Smooth muscle cell (in vitro differentiated cells): ENCODE measurements at regions not wholly inside any gene's neighbourhood (a gene's known extent, or its start where the extent isn't known, plus 50 kb on each side); places are given as distances from the start of the nearest gene placed in this dataset.

Source experiments
- DNase-seq: peaks from one replicate; lab custom pipeline; 2025; ENCODE audit not compliant: unreplicated experiment; lab: John Stamatoyannopoulos, UW
- H2AFZ ChIP-seq: fragments of 200-600 bp; sonication (generic); 2 replicates; pipeline ENCODE4 v1.6.0; 2016; ENCODE audit warnings: antibody characterized with exemption, low read depth, mild to moderate bottlenecking
- H3F3A ChIP-seq: fragments of 200-600 bp; sonication (generic); 2 replicates; pipeline ENCODE4 v1.6.0; 2017; ENCODE audit warnings: antibody characterized with exemption, low read depth
- H3K27ac ChIP-seq: fragments of 200-600 bp; sonication (generic); 2 replicates; pipeline ENCODE4 v1.5.1; 2016; ENCODE audit warnings: low read depth, mild to moderate bottlenecking
- H3K27me3 ChIP-seq: fragments of 200-600 bp; sonication (generic); 2 replicates; pipeline ENCODE4 v1.6.1; 2016; ENCODE audit warnings: low read depth, mild to moderate bottlenecking
- H3K36me3 ChIP-seq: fragments of 200-600 bp; sonication (generic); 2 replicates; pipeline ENCODE4 v1.5.1; 2016; ENCODE audit warnings: low read depth
- H3K4me1 ChIP-seq: fragments of 200-600 bp; sonication (generic); 2 replicates; pipeline ENCODE4 v1.5.1; 2016; ENCODE audit warnings: low read depth
- H3K4me2 ChIP-seq: fragments of 200-600 bp; sonication (generic); 2 replicates; pipeline ENCODE4 v1.6.0; 2016; ENCODE audit warnings: mild to moderate bottlenecking
- H3K4me3 ChIP-seq: fragments of 200-600 bp; sonication (generic); 2 replicates; pipeline ENCODE4 v1.5.1; 2016; ENCODE audit warnings: mild to moderate bottlenecking
- H3K79me2 ChIP-seq: fragments of 200-600 bp; sonication (generic); 2 replicates; pipeline ENCODE4 v1.6.0; 2016; ENCODE audit warnings: low read depth, mild to moderate bottlenecking
- H3K9ac ChIP-seq: fragments of 200-600 bp; sonication (generic); 2 replicates; pipeline ENCODE4 v1.6.0; 2016; ENCODE audit warnings: low read depth
- H3K9me3 ChIP-seq: fragments of 200-600 bp; sonication (generic); replicated peaks from 2 replicates; pipeline ENCODE4 v1.5.1; 2016; ENCODE audit warnings: low read depth
- H4K20me1 ChIP-seq: fragments of 200-600 bp; sonication (generic); 2 replicates; pipeline ENCODE4 v1.6.0; 2016; ENCODE audit warnings: low read depth
- WGBS: methylation state at CpG from one replicate; pipeline ENCODE4 v1.1.7; 2016; ENCODE audit warnings: low lambda C conversion rate; 5-methylcytosine and 5-hydroxymethylcytosine counted together
- TF ChIP-seq, protein P1 (sequence below): fragments of 200-600 bp; sonication (generic); IDR thresholded peaks from 2 replicates; pipeline ENCODE4 v1.5.1; 2017; ENCODE audit warnings: borderline replicate concordance, mild to moderate bottlenecking, antibody characterized with exemption; ENCODE audit not compliant: insufficient read depth, poor library complexity, severe bottlenecking

- Histone ChIP-seq H3K36me3 (no peaks in the 10 kb centered on the region), H3K27me3 (no peaks in the 10 kb centered on the region), H2AFZ (no peak overlapping the region), H3K79me2 (no peaks in the 10 kb centered on the region), H3K4me1 (no peaks in the 10 kb centered on the region), H3K4me2 (no peak overlapping the region), H3K9ac (no peak overlapping the region), H3K4me3 (no peak overlapping the region), H4K20me1 (no peaks in the 10 kb centered on the region), H3F3A (no peaks in the 10 kb centered on the region), H3K9me3 (no peaks in the 10 kb centered on the region), H3K27ac (no peak overlapping the region)
- WGBS: 88% methylated on average over 2 of the region's 2 CpGs
- no peak for DNase-seq
- TF ChIP-seq, protein P1, sequence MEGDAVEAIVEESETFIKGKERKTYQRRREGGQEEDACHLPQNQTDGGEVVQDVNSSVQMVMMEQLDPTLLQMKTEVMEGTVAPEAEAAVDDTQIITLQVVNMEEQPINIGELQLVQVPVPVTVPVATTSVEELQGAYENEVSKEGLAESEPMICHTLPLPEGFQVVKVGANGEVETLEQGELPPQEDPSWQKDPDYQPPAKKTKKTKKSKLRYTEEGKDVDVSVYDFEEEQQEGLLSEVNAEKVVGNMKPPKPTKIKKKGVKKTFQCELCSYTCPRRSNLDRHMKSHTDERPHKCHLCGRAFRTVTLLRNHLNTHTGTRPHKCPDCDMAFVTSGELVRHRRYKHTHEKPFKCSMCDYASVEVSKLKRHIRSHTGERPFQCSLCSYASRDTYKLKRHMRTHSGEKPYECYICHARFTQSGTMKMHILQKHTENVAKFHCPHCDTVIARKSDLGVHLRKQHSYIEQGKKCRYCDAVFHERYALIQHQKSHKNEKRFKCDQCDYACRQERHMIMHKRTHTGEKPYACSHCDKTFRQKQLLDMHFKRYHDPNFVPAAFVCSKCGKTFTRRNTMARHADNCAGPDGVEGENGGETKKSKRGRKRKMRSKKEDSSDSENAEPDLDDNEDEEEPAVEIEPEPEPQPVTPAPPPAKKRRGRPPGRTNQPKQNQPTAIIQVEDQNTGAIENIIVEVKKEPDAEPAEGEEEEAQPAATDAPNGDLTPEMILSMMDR: no peak
Observed at GRCh38 chr7:17487343-17487742, 188.9 kb downstream of the AHR start.

DNA sequence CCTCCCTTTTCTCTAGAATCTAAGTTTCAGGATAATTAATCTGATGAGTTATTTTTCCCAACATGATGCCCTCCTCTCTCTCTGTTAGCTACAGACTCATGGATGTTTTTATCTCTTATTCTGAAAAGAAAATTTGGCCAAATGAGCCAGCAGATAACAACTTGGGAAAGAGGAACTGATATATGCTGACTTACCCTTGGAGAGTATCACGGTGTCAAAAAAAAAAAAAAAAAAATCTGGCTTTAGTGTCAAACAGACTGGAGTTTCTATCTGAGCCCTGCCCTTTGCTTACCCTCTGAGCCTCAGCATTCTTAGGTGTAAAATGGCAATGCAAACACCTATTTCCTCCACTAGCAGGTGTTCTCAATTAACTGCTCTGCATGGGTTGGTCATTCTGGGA, 190.4 kb downstream of the AHR start:
- 100% methylated on average over 1 of the region's 1 CpG for WGBS
- H2AFZ ChIP-seq: no peak overlapping the region
- no peaks in the 10 kb centered on the region for H3K27me3 ChIP-seq
- TF ChIP-seq, protein P1: no peak
- H4K20me1 ChIP-seq: no peaks in the 10 kb centered on the region
- H3K27ac ChIP-seq: no peak overlapping the region
- H3K4me3 ChIP-seq: no peak overlapping the region
- H3K36me3 ChIP-seq: no peaks in the 10 kb centered on the region
- H3K9ac ChIP-seq: no peak overlapping the region
- no peaks in the 10 kb centered on the region for H3K79me2 ChIP-seq
- no peaks in the 10 kb centered on the region for H3K4me1 ChIP-seq
- no peak overlapping the region for H3K4me2 ChIP-seq
- no peaks in the 10 kb centered on the region for H3F3A ChIP-seq
- no peaks in the 10 kb centered on the region for H3K9me3 ChIP-seq
- DNase-seq: no peak

- Histone ChIP-seq H3K27me3 (no peaks in the 10 kb centered on the region), H3K36me3 (no peaks in the 10 kb centered on the region), H3K9me3 (no peaks in the 10 kb centered on the region), H3K9ac (no peak overlapping the region), H3F3A (no peaks in the 10 kb centered on the region), H3K27ac (no peak overlapping the region), H3K4me1 (no peaks in the 10 kb centered on the region), H3K79me2 (no peaks in the 10 kb centered on the region), H4K20me1 (no peaks in the 10 kb centered on the region), H3K4me2 (no peak overlapping the region), H2AFZ (no peak overlapping the region), H3K4me3 (no peak overlapping the region)
- TF ChIP-seq, protein P1: no peak
- WGBS: 70% methylated on average over 4 of the region's 4 CpGs
- no peak for DNase-seq
Observed at GRCh38 chr7:17489961-17490360, 191.5 kb downstream of the AHR start.

GRCh38 chr7:17490825-17491224, 192.4 kb downstream of the AHR start:
- DNase-seq: no peak

More at GRCh38 chr7:17490825-17491224, 192.4 kb downstream of the AHR start:
- Histone ChIP-seq H4K20me1 (no peaks in the 10 kb centered on the region), H3K4me3 (no peak overlapping the region), H3K9me3 (no peaks in the 10 kb centered on the region), H3K27me3 (no peaks in the 10 kb centered on the region), H3K27ac (no peak overlapping the region), H3K79me2 (no peaks in the 10 kb centered on the region), H3K4me2 (no peak overlapping the region), H2AFZ (peak overlapping the region; percentile 33), H3F3A (no peaks in the 10 kb centered on the region), H3K4me1 (no peaks in the 10 kb centered on the region), H3K36me3 (no peaks in the 10 kb centered on the region), H3K9ac (no peak overlapping the region)
- WGBS: 79% methylated on average over 5 of the region's 5 CpGs
- TF ChIP-seq, protein P1: no peak
